ENCODE measurements at regions not wholly inside any gene's neighbourhood (a gene's known extent, or its start where the extent isn't known, plus 50 kb on each side); places are given as distances from the start of the nearest gene placed in this dataset.

DNA sequence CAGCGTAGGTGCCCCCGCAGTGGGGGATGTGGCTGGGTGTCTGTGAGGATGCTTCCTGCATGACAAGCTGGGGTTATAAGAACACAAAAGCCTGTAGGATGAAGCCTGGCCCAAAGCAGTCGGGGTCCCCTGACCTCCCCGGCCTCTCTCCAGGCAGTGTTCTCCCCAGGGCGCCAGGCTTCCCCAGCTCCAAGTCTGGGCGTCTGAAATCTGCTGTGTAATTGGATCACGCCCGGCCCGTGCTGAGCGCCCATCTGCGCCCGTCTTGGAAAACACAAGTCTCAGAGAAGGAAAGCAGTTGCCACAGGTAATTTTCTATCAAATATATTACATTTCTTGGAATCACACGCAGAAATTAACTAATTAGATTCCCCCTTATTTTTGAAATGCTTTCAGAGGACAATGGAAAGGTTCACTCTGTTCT lies 233.3 kb downstream of the CTTN start:
- DNase-seq, result no peak

GRCh38 chr11:70633610-70634009 lies 235.3 kb downstream of the CTTN start:
- no peak for DNase-seq

- DNase-seq, result no peak
These were observed 238.3 kb downstream of the CTTN start for GRCh38 chr11:70636659-70637058.

- DNase-seq, result no peak
These were observed 239.0 kb downstream of the CTTN start for GRCh38 chr11:70637186-70637800.

GRCh38 chr11:70637949-70638583 lies 239.7 kb downstream of the CTTN start:
- DNase-seq, result no peak

DNA sequence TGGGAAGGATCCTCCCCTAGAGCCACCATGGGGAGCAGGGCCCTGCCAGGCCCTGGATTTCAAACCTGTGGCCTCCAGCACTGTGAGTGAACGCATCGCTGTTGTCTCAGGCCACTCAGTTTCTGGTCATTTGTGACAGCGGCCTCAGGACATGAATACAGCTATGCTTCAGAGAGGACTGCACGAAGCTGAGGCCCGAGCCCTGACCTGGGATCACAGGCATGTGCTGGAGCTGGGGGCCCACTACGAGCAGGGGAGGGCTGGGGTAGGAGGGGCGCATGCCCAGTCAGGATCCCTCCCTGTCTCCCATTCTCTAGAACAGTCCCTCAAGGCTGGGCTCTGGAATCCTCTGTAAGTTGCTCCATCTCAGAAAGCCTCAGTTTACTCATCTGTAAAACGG lies 242.1 kb downstream of the CTTN start:
- no peak for DNase-seq

- DNase-seq, result no peak
These were observed 243.0 kb downstream of the CTTN start for GRCh38 chr11:70641369-70641768.

GRCh38 chr11:70642266-70642665 lies 243.9 kb downstream of the CTTN start:
- DNase-seq, result no peak

DNA sequence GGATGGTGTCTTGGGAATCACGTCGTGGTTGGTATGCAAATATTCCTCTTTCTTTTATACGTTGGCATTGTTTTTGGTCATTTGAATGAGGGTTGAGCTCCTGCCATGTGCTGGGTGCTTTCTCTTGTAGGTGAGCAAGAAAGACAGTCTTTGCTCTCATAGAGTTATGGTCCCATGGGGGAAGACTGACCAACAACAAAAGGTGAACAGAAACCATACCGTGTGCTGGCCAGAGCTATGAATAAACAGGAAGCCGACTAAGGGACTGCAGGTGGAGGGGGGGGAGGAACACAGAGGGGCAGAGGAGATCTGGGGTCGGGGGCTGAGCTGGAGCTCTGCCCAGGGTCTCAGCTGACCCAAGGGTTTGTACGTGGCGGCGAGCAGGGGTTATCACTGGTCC lies 245.3 kb downstream of the CTTN start:
- no peak for DNase-seq

- no peak for DNase-seq
These were observed 246.2 kb downstream of the CTTN start for GRCh38 chr11:70644343-70645060.

DNA sequence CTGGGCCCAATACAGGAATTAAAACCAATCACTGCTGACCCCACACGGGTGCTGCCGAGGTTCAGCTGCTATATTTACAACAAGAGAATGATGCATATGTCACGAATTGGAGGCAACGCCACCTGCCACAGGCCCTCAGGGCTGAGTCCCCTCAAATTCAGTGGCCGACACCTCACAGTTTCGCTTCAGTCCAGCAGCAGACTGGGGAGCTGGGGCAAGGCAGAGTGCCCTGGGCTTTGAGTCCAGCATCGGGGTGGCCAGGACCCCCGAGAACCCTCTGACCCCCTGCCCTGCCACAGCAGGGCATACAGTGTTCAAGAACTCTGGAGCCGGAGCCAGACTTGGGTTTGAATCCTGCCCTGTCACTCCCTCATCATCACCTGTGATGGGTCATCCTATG lies 247.2 kb downstream of the CTTN start:
- DNase-seq, result no peak

- no peak for DNase-seq
These were observed 248.1 kb downstream of the CTTN start for GRCh38 chr11:70646272-70647049.

DNA sequence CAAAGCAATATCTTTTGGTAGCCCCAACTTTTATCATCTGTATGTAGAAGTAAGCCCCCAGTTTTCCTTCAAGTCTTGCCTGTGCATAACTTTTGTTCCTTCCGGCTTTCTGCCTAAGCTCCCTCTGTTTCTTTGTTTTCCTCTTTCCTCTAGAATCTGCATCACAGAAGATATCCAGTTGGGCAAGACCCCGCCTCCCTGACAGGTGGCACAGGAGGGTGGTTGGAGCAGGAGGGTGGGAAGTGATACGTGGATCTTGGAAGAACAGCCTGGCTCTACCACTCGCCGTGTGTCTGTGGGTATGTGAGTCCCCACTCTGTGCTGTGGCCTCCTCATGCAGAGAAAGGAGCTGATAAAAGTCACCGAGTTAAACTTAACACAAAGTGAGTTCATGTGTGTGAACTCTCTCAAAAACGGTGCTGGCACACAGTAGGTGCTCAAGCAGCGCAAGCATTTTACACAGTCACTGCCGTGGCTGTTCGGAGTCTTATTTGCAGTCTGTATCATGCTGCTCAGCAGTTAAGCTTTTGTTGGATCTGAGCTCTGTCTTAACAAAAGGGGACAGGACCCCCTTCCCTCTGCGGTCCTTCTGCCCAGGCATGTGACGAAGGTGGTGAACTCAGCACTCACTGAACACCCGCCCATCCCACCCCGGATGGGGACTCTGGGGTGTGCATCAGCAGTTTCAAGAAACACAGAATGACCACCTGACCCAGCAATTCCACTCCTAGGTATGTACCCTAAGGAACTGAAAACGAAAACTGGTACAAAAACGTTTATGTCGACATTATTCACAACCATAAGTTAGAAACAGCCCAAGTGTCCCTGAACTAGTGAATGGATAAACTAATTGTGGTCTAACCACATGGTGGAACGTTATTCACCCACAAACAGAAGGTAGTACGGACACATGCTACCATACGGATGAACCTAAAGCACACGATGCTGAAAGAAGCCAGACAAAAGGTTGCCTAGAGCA lies 249.1 kb downstream of the CTTN start:
- no peak for DNase-seq

- peak; percentile 19 for DNase-seq
These were observed 252.0 kb downstream of the CTTN start for GRCh38 chr11:70650075-70650909.

- no peak for DNase-seq
These were observed 252.7 kb downstream of the CTTN start for GRCh38 chr11:70651031-70651430.

DNA sequence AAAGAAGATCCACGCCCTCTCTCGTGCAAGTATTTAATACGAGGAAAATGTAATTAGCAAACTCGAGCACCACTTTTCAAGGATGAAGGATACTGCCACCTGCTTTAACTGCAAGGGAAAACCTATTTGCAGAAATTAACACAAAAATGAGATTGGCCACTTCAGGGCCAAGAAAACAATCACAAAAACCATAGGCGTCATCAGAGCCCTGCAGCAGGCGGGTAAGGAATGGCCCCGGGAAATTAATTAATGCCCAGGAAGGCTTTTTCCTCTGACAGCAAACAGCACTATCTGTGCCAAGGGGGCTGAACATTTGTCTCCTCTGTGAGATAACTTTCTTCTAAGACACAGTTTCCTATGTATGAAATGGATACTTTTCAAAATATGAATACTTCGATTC lies 255.7 kb downstream of the CTTN start:
- DNase-seq, result no peak

- DNase-seq, result no peak
These were observed 257.5 kb downstream of the CTTN start for GRCh38 chr11:70655816-70656215.

- DNase-seq, result no peak
These were observed 257.9 kb downstream of the CTTN start for GRCh38 chr11:70656252-70656651.

DNA sequence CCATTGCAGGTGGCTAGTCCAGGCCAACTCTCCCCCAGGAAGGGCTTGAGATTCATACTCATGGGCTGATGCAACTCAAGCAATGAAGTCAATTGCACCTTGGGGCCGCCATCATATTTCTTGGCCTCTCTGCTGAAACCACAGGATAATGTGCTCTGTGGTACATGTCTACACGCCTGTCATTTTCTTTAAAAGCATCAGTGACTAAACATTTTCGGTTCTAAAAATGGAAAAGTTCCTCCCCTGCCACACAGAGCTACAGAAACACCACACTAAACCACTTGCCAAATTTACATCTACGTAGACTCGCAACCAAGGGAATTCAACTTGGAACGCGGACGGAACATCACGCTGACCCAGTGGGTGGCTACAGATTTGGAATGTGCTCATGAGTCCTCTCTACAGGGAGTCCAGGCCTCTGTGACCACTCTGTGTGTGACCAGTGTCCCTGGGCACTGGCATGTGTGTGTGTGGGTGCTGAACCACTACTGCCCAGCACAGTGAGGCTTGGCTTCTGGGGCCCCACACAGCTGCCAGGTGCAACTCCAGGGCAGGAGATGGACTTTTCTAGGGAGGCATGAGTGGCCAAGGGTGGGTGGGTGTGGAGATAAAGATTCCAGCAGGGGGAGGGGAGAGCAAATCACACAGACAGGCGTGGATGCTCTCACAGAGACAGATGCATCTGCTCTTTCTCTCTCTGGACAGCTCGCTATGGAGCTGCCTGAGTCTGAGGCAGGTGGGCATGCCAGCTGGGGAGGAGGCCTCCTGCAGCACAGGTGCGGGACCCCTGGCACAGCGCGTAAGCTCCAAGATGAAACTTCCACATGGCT lies 261.9 kb downstream of the CTTN start:
- DNase-seq, result no peak

- DNase-seq, result no peak
These were observed 262.5 kb downstream of the CTTN start for GRCh38 chr11:70660889-70661197.
